ENCODE measurements at regions not wholly inside any gene's neighbourhood (a gene's known extent, or its start where the extent isn't known, plus 50 kb on each side); places are given as distances from the start of the nearest gene placed in this dataset.

DNA sequence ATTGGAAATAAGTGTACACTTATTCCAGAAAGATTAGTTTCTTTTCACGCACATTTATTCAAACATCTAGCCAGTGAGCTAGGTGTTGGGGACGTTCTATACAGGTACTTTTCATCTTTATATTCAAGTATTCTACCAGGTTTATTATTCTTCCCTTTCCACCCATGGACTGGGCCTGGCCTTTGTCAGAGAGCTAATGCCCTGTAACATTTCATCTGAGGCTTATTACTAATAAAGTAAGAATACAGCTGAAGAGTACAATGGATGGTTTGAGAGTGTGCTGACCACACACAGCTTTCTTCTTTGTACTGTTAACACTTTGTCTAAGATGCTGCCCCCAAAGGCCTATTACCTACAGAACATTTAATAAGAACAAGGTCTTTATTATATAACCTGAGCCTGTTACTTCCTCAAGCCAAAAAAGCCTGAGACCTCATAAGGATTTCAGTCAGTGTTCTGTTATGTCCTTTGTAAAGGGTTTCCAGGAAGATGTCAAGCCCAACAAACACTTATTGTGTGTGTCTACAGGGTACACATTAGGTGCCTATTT lies 93.5 kb downstream of the ZNF608 start:
- no peaks in the 10 kb centered on the region for H3K79me2 ChIP-seq (ENCODE audit: insufficient read depth, low read length)
- no peaks in the 10 kb centered on the region for H3K9me3 ChIP-seq (ENCODE audit: control insufficient read depth in 1 of 2, insufficient read depth in 1 of 2, low read depth in 1 of 2, low read length in 2 of 2)
- ChIA-PET CTCF (no interaction called here), RAD21 (ENCODE audit: low non-redundant PET in 1 of 2, low total read pairs in 2 of 2, uncharacterized antibody in 2 of 2, unreplicated experiment in 2 of 2) (interaction anchor here in 1 of 2 experiments (0.8 kb wide), 1 partner anchor 88 kb away, joined by 3 read pairs; no protein-coding TSS in a partner anchor), POLR2A (no interaction called here)
- intact Hi-C loops (cut with micrococcal nuclease) = no loop called here
- no peak overlapping the region for H3K4me2 ChIP-seq (ENCODE audit: low read length)
- no peak overlapping the region for H3K27ac ChIP-seq (ENCODE audit: low read depth, low read length)
- BruUV-seq (replicated peaks) = no TSS peak
- ATAC-seq (no peak), DNase-seq (ENCODE audit: low read depth, low spot score) (no peak)
- H3K9ac ChIP-seq (ENCODE audit: low read length) = no peak overlapping the region
- TF ChIP-seq YY1 (IDR thresholded peaks at IDR 0.05; ENCODE audit: extremely low read depth, insufficient replicate concordance, low read depth, low read length) = no peak
- no peak for TF ChIP-seq TCF7L2 (IDR thresholded peaks at IDR 0.05; ENCODE audit: borderline replicate concordance, extremely low read depth, insufficient read depth, insufficient read length)
- TF ChIP-seq, protein P1, sequence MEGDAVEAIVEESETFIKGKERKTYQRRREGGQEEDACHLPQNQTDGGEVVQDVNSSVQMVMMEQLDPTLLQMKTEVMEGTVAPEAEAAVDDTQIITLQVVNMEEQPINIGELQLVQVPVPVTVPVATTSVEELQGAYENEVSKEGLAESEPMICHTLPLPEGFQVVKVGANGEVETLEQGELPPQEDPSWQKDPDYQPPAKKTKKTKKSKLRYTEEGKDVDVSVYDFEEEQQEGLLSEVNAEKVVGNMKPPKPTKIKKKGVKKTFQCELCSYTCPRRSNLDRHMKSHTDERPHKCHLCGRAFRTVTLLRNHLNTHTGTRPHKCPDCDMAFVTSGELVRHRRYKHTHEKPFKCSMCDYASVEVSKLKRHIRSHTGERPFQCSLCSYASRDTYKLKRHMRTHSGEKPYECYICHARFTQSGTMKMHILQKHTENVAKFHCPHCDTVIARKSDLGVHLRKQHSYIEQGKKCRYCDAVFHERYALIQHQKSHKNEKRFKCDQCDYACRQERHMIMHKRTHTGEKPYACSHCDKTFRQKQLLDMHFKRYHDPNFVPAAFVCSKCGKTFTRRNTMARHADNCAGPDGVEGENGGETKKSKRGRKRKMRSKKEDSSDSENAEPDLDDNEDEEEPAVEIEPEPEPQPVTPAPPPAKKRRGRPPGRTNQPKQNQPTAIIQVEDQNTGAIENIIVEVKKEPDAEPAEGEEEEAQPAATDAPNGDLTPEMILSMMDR (IDR thresholded peaks at IDR 0.05 in 2 of 3, conservative IDR thresholded peaks at IDR 0.05 in 1 of 3; ENCODE audit: borderline replicate concordance in 1 of 3, insufficient read depth in 1 of 3, low read depth in 2 of 3, low read length in 2 of 3) = no peak
- TF ChIP-seq ZNF274 (IDR thresholded peaks at IDR 0.05; ENCODE audit: low read depth, low read length) = no peak
- no peak for TF ChIP-seq POLR2AphosphoS5 (IDR thresholded peaks at IDR 0.05; ENCODE audit: low read depth, low read length)
- TF ChIP-seq, protein P2, sequence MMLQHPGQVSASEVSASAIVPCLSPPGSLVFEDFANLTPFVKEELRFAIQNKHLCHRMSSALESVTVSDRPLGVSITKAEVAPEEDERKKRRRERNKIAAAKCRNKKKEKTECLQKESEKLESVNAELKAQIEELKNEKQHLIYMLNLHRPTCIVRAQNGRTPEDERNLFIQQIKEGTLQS (IDR thresholded peaks at IDR 0.05) = no peak
- TF ChIP-seq SIN3A (IDR thresholded peaks at IDR 0.05; ENCODE audit: low read depth) = no peak
- TF ChIP-seq CEBPB (IDR thresholded peaks at IDR 0.05; ENCODE audit: low read depth) = no peak
- no peak for TF ChIP-seq SP1 (IDR thresholded peaks at IDR 0.05; ENCODE audit: low read depth)
- no peak for TF ChIP-seq JUND (IDR thresholded peaks at IDR 0.05)
- TF ChIP-seq EZH2 (IDR thresholded peaks at IDR 0.05) = no peak
- no peak for TF ChIP-seq EGR1 (IDR thresholded peaks at IDR 0.05; ENCODE audit: low read depth)
- no peak for TF ChIP-seq FOSL1 (IDR thresholded peaks at IDR 0.05; ENCODE audit: low read depth)
- TF ChIP-seq, protein P3, sequence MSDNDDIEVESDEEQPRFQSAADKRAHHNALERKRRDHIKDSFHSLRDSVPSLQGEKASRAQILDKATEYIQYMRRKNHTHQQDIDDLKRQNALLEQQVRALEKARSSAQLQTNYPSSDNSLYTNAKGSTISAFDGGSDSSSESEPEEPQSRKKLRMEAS (IDR thresholded peaks at IDR 0.05) = no peak
- TF ChIP-seq RAD21 (IDR thresholded peaks at IDR 0.05; ENCODE audit: low read depth) = no peak
- no peak for TF ChIP-seq CBX3 (IDR thresholded peaks at IDR 0.05; ENCODE audit: low read depth)
- TF ChIP-seq EZH2phosphoT487 (IDR thresholded peaks at IDR 0.05; ENCODE audit: borderline replicate concordance) = no peak
- H2AFZ ChIP-seq (ENCODE audit: low read depth, low read length, poor library complexity, severe bottlenecking) = no peak overlapping the region
- no peaks in the 10 kb centered on the region for H3K36me3 ChIP-seq (ENCODE audit: control insufficient read depth in 1 of 2, insufficient read depth in 2 of 2, low read length in 2 of 2)
- H3K4me3 ChIP-seq (replicated peaks in 1 of 2; ENCODE audit: low read depth in 1 of 2, low read length in 2 of 2) = no peak overlapping the region
- no peaks in the 10 kb centered on the region for H3K27me3 ChIP-seq (ENCODE audit: insufficient read depth, low read length)
- peaks cover 71 to 73% of the 10 kb centered on the region in 2 experiments for H3K4me1 ChIP-seq (ENCODE audit: control insufficient read depth in 1 of 2, insufficient read depth in 2 of 2, low read length in 2 of 2)
- H3K9me2 ChIP-seq (ENCODE audit: insufficient read depth) = no peaks in the 10 kb centered on the region
- H4K20me1 ChIP-seq (ENCODE audit: insufficient read depth) = no peaks in the 10 kb centered on the region

Data from HCT116 (cell line).